Type B pancreatic cell (in vitro differentiated cells): ENCODE measurements at regions not wholly inside any gene's neighbourhood (a gene's known extent, or its start where the extent isn't known, plus 50 kb on each side); places are given as distances from the start of the nearest gene placed in this dataset.

Experiments used
- DNase-seq: peaks from one replicate; pipeline ENCODE4 v3.0.0; 2021; ENCODE audit warnings: mixed read lengths; ENCODE audit not compliant: unreplicated experiment; ENCODE audit errors: extremely low spot score
- H3K27ac Mint-ChIP-seq: 2 replicates; pipeline ENCODE4 v1.8.0; 2021; ENCODE audit warnings: mild to moderate bottlenecking, mixed read lengths
- H3K27me3 Mint-ChIP-seq: 2 replicates; pipeline ENCODE4 v1.8.0; 2021; ENCODE audit warnings: mixed read lengths
- H3K36me3 Mint-ChIP-seq: 2 replicates; pipeline ENCODE4 v1.8.0; 2021; ENCODE audit warnings: mixed read lengths
- H3K4me1 Mint-ChIP-seq: one replicate; pipeline ENCODE4 v1.8.0; 2021; ENCODE audit warnings: mixed read lengths; ENCODE audit not compliant: unreplicated experiment
- H3K4me3 Mint-ChIP-seq: 2 replicates; pipeline ENCODE4 v1.8.0; 2021; ENCODE audit warnings: mild to moderate bottlenecking, mixed read lengths
- H3K9me3 Mint-ChIP-seq: 2 replicates; pipeline ENCODE4 v1.8.0; 2021; ENCODE audit warnings: mixed read lengths
- TF ChIP-seq, protein P1 (sequence below): fragments of 200-600 bp; sonication (generic); conservative IDR thresholded peaks from 2 replicates; pipeline ENCODE4 v1.5.0; 2021; ENCODE audit warnings: antibody characterized with exemption, mild to moderate bottlenecking

DNA sequence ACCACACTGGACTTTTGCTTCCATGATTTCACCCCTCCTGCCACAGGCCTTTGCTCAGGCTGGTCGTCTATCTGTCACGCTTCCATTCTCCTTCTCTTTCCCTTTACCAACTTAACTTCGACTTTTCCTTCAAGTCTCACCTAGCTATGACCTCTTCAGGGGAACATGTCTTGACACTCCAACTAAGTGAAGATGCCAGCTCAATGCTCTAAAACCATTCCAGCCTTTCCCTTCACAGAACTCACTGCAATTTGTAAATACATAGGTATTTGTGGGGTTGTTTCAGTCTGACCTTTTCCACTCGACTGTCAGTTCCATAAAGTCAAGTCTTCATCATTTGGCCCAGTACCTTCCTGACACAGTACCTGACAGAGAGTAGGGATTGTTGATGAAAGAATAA lies 358.6 kb upstream of the CAMK1G start:
- Mint-ChIP-seq H3K9me3 (peaks cover 5% of the 10 kb centered on the region), H3K4me3 (no peak overlapping the region), H3K27me3 (peaks cover 4% of the 10 kb centered on the region), H3K36me3 (no peaks in the 10 kb centered on the region), H3K4me1 (no peaks in the 10 kb centered on the region), H3K27ac (no peak overlapping the region)
- DNase-seq = no peak
- TF ChIP-seq, protein P1, sequence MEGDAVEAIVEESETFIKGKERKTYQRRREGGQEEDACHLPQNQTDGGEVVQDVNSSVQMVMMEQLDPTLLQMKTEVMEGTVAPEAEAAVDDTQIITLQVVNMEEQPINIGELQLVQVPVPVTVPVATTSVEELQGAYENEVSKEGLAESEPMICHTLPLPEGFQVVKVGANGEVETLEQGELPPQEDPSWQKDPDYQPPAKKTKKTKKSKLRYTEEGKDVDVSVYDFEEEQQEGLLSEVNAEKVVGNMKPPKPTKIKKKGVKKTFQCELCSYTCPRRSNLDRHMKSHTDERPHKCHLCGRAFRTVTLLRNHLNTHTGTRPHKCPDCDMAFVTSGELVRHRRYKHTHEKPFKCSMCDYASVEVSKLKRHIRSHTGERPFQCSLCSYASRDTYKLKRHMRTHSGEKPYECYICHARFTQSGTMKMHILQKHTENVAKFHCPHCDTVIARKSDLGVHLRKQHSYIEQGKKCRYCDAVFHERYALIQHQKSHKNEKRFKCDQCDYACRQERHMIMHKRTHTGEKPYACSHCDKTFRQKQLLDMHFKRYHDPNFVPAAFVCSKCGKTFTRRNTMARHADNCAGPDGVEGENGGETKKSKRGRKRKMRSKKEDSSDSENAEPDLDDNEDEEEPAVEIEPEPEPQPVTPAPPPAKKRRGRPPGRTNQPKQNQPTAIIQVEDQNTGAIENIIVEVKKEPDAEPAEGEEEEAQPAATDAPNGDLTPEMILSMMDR = no peak

GRCh38 chr1:209227171-209227570 lies 356.3 kb upstream of the CAMK1G start:
- Mint-ChIP-seq H3K4me3 (no peak overlapping the region), H3K27me3 (peaks cover 4% of the 10 kb centered on the region), H3K36me3 (peaks cover 4% of the 10 kb centered on the region), H3K4me1 (no peaks in the 10 kb centered on the region), H3K9me3 (peaks cover 10% of the 10 kb centered on the region), H3K27ac (no peak overlapping the region)
- TF ChIP-seq, protein P1 = no peak
- no peak for DNase-seq

- DNase-seq = no peak
- Mint-ChIP-seq H3K27ac (no peak overlapping the region), H3K36me3 (peaks cover 4% of the 10 kb centered on the region), H3K4me3 (no peak overlapping the region), H3K9me3 (peaks cover 10% of the 10 kb centered on the region), H3K27me3 (peaks cover 4% of the 10 kb centered on the region), H3K4me1 (no peaks in the 10 kb centered on the region)
- TF ChIP-seq, protein P1 = no peak
These were observed 355.6 kb upstream of the CAMK1G start for GRCh38 chr1:209227941-209228340.

DNA sequence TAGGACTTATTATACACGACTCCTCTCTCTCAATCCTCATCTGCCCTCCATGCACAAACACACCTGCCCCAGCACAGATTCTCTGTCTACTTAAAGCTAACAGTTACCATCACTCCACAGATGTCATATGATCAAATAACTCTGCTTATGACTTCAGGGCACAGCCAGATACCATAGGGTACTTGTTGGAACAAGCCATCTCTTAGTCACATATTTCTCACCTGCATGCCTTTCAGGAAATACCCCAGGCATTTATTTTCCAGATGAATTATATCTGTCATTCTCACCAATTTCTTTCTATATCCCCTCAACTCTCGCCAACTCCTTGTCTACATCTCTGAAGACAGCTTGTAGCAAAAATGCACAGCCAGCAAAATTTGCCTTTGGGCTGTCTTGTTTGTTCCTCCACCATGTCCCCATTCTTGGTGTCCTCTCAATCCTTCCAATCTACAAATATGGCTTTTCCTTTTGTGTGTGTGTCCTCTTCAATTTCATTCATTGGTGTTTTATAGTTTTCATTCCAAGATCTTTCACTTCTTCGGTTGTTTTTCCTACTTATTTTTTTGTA lies 353.9 kb upstream of the CAMK1G start:
- Mint-ChIP-seq H3K9me3 (peaks cover 10% of the 10 kb centered on the region), H3K4me3 (peak overlapping the region; percentile 6), H3K36me3 (peaks cover 4% of the 10 kb centered on the region), H3K27me3 (no peaks in the 10 kb centered on the region), H3K27ac (peak overlapping the region; percentile 24), H3K4me1 (no peaks in the 10 kb centered on the region)
- TF ChIP-seq, protein P1 = no peak
- no peak for DNase-seq

DNA sequence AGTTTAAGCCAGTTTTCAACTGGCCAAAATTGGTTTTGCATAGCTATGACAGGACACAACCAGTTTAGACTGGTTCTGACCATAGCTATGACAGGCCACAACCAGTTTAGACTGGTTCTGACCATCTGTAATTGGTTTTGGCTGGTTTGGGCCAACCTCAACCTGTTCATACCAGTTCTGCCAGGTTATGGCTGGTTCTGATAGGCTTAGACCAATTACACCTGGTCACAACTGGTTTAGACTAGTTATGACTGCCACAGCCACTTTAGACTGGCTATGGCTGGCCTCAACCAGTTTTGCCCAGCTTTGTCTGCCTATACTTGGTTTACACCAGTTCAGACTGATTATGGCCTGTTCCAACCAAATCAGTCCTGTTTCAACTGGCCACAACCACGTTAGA lies 353.2 kb upstream of the CAMK1G start:
- Mint-ChIP-seq H3K27ac (no peak overlapping the region), H3K9me3 (peaks cover 10% of the 10 kb centered on the region), H3K27me3 (no peaks in the 10 kb centered on the region), H3K4me3 (no peak overlapping the region), H3K36me3 (peaks cover 4% of the 10 kb centered on the region), H3K4me1 (no peaks in the 10 kb centered on the region)
- no peak for DNase-seq
- TF ChIP-seq, protein P1 = no peak
